ENCODE measurements at regions not wholly inside any gene's neighbourhood (a gene's known extent, or its start where the extent isn't known, plus 50 kb on each side); places are given as distances from the start of the nearest gene placed in this dataset.
A peak's percentile ranks its signal among the peaks of the same experiment; 100 is the strongest.
"Not testable (repeated sequence)": the region's sequence is repeated elsewhere in the genome, so short reads cannot be mapped to it uniquely, and the experiment has no call there.

- no peaks in the 10 kb centered on the region for H3K9me3 ChIP-seq
- intact Hi-C loops (cut with DNase I; ENCODE audit: low total_unique reads) = no loop called here
- WGBS, 5 donors = 68 to 86% (median 80%) methylated on average over 3 of the region's 3 CpGs
- H3K4me3 ChIP-seq = no peak overlapping the region
- no peaks in the 10 kb centered on the region for H3K4me1 ChIP-seq
- H3K36me3 ChIP-seq = no peaks in the 10 kb centered on the region
- TF ChIP-seq POLR2AphosphoS5 (IDR thresholded peaks at IDR 0.05) (no peak), EP300 (IDR thresholded peaks at IDR 0.05) (no peak), POLR2A (IDR thresholded peaks at IDR 0.05) (no peak), CTCF (IDR thresholded peaks at IDR 0.05) (no peak)
- H3K27ac ChIP-seq = no peak overlapping the region
- H3K27me3 ChIP-seq = no peaks in the 10 kb centered on the region
- no peak for DNase-seq
Measured at GRCh38 chr1:101444381-101444780, 207.6 kb downstream of the S1PR1 start.

- Histone ChIP-seq H3K4me3 (no peak overlapping the region), H3K9me3 (no peaks in the 10 kb centered on the region), H3K27me3 (no peaks in the 10 kb centered on the region), H3K4me1 (no peaks in the 10 kb centered on the region), H3K36me3 (no peaks in the 10 kb centered on the region), H3K27ac (peak overlapping the region in 1 of 5 donors; percentile 8)
- no peak for TF ChIP-seq POLR2A (IDR thresholded peaks at IDR 0.05)
- TF ChIP-seq POLR2AphosphoS5 (IDR thresholded peaks at IDR 0.05) = no peak
- TF ChIP-seq EP300 (IDR thresholded peaks at IDR 0.05) = no peak
- TF ChIP-seq CTCF (IDR thresholded peaks at IDR 0.05) = no peak
- DNase-seq = no peak
- intact Hi-C loops (cut with DNase I; ENCODE audit: low total_unique reads) = no loop called here
- 51 to 75% (median 66%) methylated on average over 2 of the region's 2 CpGs for WGBS, 5 donors
Measured at GRCh38 chr1:101444873-101445618, 208.2 kb downstream of the S1PR1 start.

- intact Hi-C loops (cut with DNase I; ENCODE audit: low total_unique reads) = no loop called here
- TF ChIP-seq CTCF (IDR thresholded peaks at IDR 0.05) = no peak
- TF ChIP-seq EP300 (IDR thresholded peaks at IDR 0.05) = no peak
- TF ChIP-seq POLR2A (IDR thresholded peaks at IDR 0.05) = no peak
- TF ChIP-seq POLR2AphosphoS5 (IDR thresholded peaks at IDR 0.05) = no peak
- H3K36me3 ChIP-seq = no peaks in the 10 kb centered on the region
- H3K27ac ChIP-seq = no peak overlapping the region
- DNase-seq = no peak
- no peaks in the 10 kb centered on the region for H3K27me3 ChIP-seq
- H3K4me1 ChIP-seq = no peaks in the 10 kb centered on the region
- no peak overlapping the region for H3K4me3 ChIP-seq
- peaks cover 0 to 7% (median 2%) of the 10 kb centered on the region in 4 donors for H3K9me3 ChIP-seq
Measured at GRCh38 chr1:101448018-101448417, 211.2 kb downstream of the S1PR1 start.

GRCh38 chr1:101450691-101451090 is 213.9 kb downstream of the S1PR1 start:
- H3K36me3 ChIP-seq; H3K9me3 ChIP-seq; intact Hi-C loops (cut with DNase I; ENCODE audit: low total_unique reads); H3K27me3 ChIP-seq; H3K27ac ChIP-seq; DNase-seq; H3K4me3 ChIP-seq; H3K4me1 ChIP-seq: not testable (repeated sequence)
- 91 to 95% (median 93%) methylated on average over 5 of the region's 5 CpGs for WGBS, 5 donors

GRCh38 chr1:101451888-101452287 is 215.1 kb downstream of the S1PR1 start:
- H3K36me3 ChIP-seq = no peaks in the 10 kb centered on the region
- DNase-seq = no peak
- 74 to 86% (median 78%) methylated on average over 6 of the region's 6 CpGs for WGBS, 5 donors
- no peak overlapping the region for H3K27ac ChIP-seq
- H3K4me1 ChIP-seq = no peaks in the 10 kb centered on the region
- no peaks in the 10 kb centered on the region for H3K27me3 ChIP-seq
- peaks cover 0 to 7% (median 2%) of the 10 kb centered on the region in 4 donors for H3K9me3 ChIP-seq
- intact Hi-C loops (cut with DNase I; ENCODE audit: low total_unique reads) = no loop called here
- H3K4me3 ChIP-seq = no peak overlapping the region
- TF ChIP-seq EP300 (IDR thresholded peaks at IDR 0.05) = no peak
- no peak for TF ChIP-seq POLR2AphosphoS5 (IDR thresholded peaks at IDR 0.05)
- TF ChIP-seq POLR2A (IDR thresholded peaks at IDR 0.05) = no peak
- no peak for TF ChIP-seq CTCF (IDR thresholded peaks at IDR 0.05)
